Activated naive CD4-positive, alpha-beta T cell treated with Interleukin-2 at 50 U/mL for 16 hours (primary cell): ENCODE measurements at regions not wholly inside any gene's neighbourhood (a gene's known extent, or its start where the extent isn't known, plus 50 kb on each side); places are given as distances from the start of the nearest gene placed in this dataset.
A peak's percentile ranks its signal among the peaks of the same experiment; 100 is the strongest.
"Not testable (repeated sequence)": the region's sequence is repeated elsewhere in the genome, so short reads cannot be mapped to it uniquely, and the experiment has no call there.

Experiments used
- DNase-seq: peaks from one replicate; pipeline ENCODE4 v3.0.0-alpha.2; 2020

GRCh38 chrX:134045372-134045771 is 60.0 kb upstream of the GPC3 start:
- not testable (repeated sequence) for DNase-seq

GRCh38 chrX:134067107-134067506 is 81.7 kb upstream of the GPC3 start:
- not testable (repeated sequence) for DNase-seq

GRCh38 chrX:134071899-134072298 is 86.5 kb upstream of the GPC3 start:
- not testable (repeated sequence) for DNase-seq

GRCh38 chrX:134073341-134073740 is 87.9 kb upstream of the GPC3 start:
- no peak for DNase-seq

- DNase-seq = no peak
Observed at GRCh38 chrX:134074151-134074550, 88.8 kb upstream of the GPC3 start.

- DNase-seq = no peak
Observed at GRCh38 chrX:134075894-134076718, 90.7 kb upstream of the GPC3 start.

- DNase-seq = no peak
Observed at GRCh38 chrX:134095366-134095765, 110.0 kb upstream of the GPC3 start.

- no peak for DNase-seq
Observed at GRCh38 chrX:134101636-134102035, 116.2 kb upstream of the GPC3 start.

GRCh38 chrX:134115270-134115669 is 121.7 kb upstream of the CCDC160 start:
- DNase-seq = no peak

- no peak for DNase-seq
Observed at GRCh38 chrX:134137341-134137740, 99.6 kb upstream of the CCDC160 start.

- DNase-seq = no peak
Observed at GRCh38 chrX:134139090-134139489, 97.9 kb upstream of the CCDC160 start.

GRCh38 chrX:134144231-134144630 is 92.8 kb upstream of the CCDC160 start:
- no peak for DNase-seq

- DNase-seq = no peak
Observed at GRCh38 chrX:134146493-134146892, 90.5 kb upstream of the CCDC160 start.

GRCh38 chrX:134148172-134148692 is 88.8 kb upstream of the CCDC160 start:
- no peak for DNase-seq

GRCh38 chrX:134158821-134159512 is 78.0 kb upstream of the CCDC160 start:
- DNase-seq = peak; percentile 12

GRCh38 chrX:134161162-134161561 is 75.8 kb upstream of the CCDC160 start:
- no peak for DNase-seq

GRCh38 chrX:134162032-134162431 is 75.0 kb upstream of the CCDC160 start:
- no peak for DNase-seq

GRCh38 chrX:134163836-134164235 is 73.1 kb upstream of the CCDC160 start:
- DNase-seq = no peak

GRCh38 chrX:134167591-134168203 is 69.3 kb upstream of the CCDC160 start:
- no peak for DNase-seq

- DNase-seq = peak; percentile 34
Observed at GRCh38 chrX:134171661-134172587, 65.1 kb upstream of the CCDC160 start.

GRCh38 chrX:134172588-134173259 is 64.3 kb upstream of the CCDC160 start:
- DNase-seq = peak; percentile 29
